NCI-H146 treated with DMSO at 0.1 percent for 48 hours (cell line): ENCODE measurements at regions not wholly inside any gene's neighbourhood (a gene's known extent, or its start where the extent isn't known, plus 50 kb on each side); places are given as distances from the start of the nearest gene placed in this dataset.
A peak's percentile ranks its signal among the peaks of the same experiment; 100 is the strongest.

Experiments
- DNase-seq: peaks from one replicate; lab custom pipeline; 2025; ENCODE audit not compliant: unreplicated experiment; lab: John Stamatoyannopoulos, UW

GRCh38 chr14:26987744-26988363 is 390.0 kb upstream of the NOVA1 start:
- no peak for DNase-seq

GRCh38 chr14:26990946-26991345 is 393.1 kb upstream of the NOVA1 start:
- no peak for DNase-seq

- DNase-seq = no peak
Measured at GRCh38 chr14:26992403-26993115, 394.7 kb upstream of the NOVA1 start.

GRCh38 chr14:26993556-26993955 is 395.7 kb upstream of the NOVA1 start:
- no peak for DNase-seq

- DNase-seq = no peak
Measured at GRCh38 chr14:26995301-26995700, 397.5 kb upstream of the NOVA1 start.

GRCh38 chr14:26996246-26996645 is 398.4 kb upstream of the NOVA1 start:
- DNase-seq = no peak

GRCh38 chr14:27002179-27002578 is 404.3 kb upstream of the NOVA1 start:
- DNase-seq = no peak

GRCh38 chr14:27006570-27006969 is 408.7 kb upstream of the NOVA1 start:
- DNase-seq = no peak

- no peak for DNase-seq
Measured at GRCh38 chr14:27008187-27008586, 410.4 kb upstream of the NOVA1 start.

- no peak for DNase-seq
Measured at GRCh38 chr14:27012641-27013040, 414.8 kb upstream of the NOVA1 start.

GRCh38 chr14:27013678-27014077 is 415.8 kb upstream of the NOVA1 start:
- DNase-seq = no peak

GRCh38 chr14:27015065-27015464 is 417.2 kb upstream of the NOVA1 start:
- no peak for DNase-seq

- DNase-seq = no peak
Measured at GRCh38 chr14:27025648-27026047, 427.8 kb upstream of the NOVA1 start.

- DNase-seq = no peak
Measured at GRCh38 chr14:27026097-27026496, 428.3 kb upstream of the NOVA1 start.

GRCh38 chr14:27040552-27040951 is 442.7 kb upstream of the NOVA1 start:
- DNase-seq = no peak

- DNase-seq = peak; percentile 64
Measured at GRCh38 chr14:27049701-27050100, 451.9 kb upstream of the NOVA1 start.

- DNase-seq = peak; percentile 46
Measured at GRCh38 chr14:27050208-27050607, 452.4 kb upstream of the NOVA1 start.

- no peak for DNase-seq
Measured at GRCh38 chr14:27056586-27056985, 458.8 kb upstream of the NOVA1 start.

- no peak for DNase-seq
Measured at GRCh38 chr14:27061299-27061698, 463.5 kb upstream of the NOVA1 start.

GRCh38 chr14:27063959-27064358 is 466.1 kb upstream of the NOVA1 start:
- DNase-seq = no peak

- DNase-seq = no peak
Measured at GRCh38 chr14:27065886-27066285, 468.1 kb upstream of the NOVA1 start.

- no peak for DNase-seq
Measured at GRCh38 chr14:27067961-27068360, 470.1 kb upstream of the NOVA1 start.

- no peak for DNase-seq
Measured at GRCh38 chr14:27072589-27072988, 474.8 kb upstream of the NOVA1 start.
